IMR-90 (cell line): ENCODE measurements at regions not wholly inside any gene's neighbourhood (a gene's known extent, or its start where the extent isn't known, plus 50 kb on each side); places are given as distances from the start of the nearest gene placed in this dataset.

Source experiments
- CEBPB ChIP-seq: IDR thresholded peaks from 2 replicates; pipeline ENCODE4 v1.6.1; 2012; ENCODE audit warnings: low read depth, low read length, improper control_type of control experiment
- CHD1 ChIP-seq: IDR thresholded peaks from 2 replicates; pipeline ENCODE4 v1.6.1; 2012; ENCODE audit warnings: low read depth, low read length, improper control_type of control experiment
- CTCF ChIP-seq: conservative IDR thresholded peaks from 2 replicates; pipeline ENCODE4 v1.5.1; 2012; ENCODE audit warnings: mild to moderate bottlenecking, low read depth, low read length, improper control_type of control experiment
- ELK1 ChIP-seq: fragments of 150-350 bp; IDR thresholded peaks from 2 replicates; pipeline ENCODE4 v1.6.1; 2016; ENCODE audit warnings: low read depth, mild to moderate bottlenecking, low read length, moderate library complexity, borderline replicate concordance
- FOS ChIP-seq: fragments of 150-350 bp; IDR thresholded peaks from 2 replicates; pipeline ENCODE4 v1.6.1; 2016; ENCODE audit warnings: low read depth, low read length
- MXI1 ChIP-seq: IDR thresholded peaks from 2 replicates; pipeline ENCODE4 v1.6.1; 2012; ENCODE audit warnings: low read depth, mild to moderate bottlenecking, low read length, moderate library complexity, borderline replicate concordance
- POLR2A ChIP-seq: IDR thresholded peaks from 2 replicates; pipeline ENCODE4 v1.6.1; 2012; ENCODE audit warnings: mild to moderate bottlenecking, low read depth, low read length
- RAD21 ChIP-seq: IDR thresholded peaks from 2 replicates; pipeline ENCODE4 v1.6.1; 2012; ENCODE audit warnings: low read length, improper control_type of control experiment
- RFX5 ChIP-seq: IDR thresholded peaks from 2 replicates; pipeline ENCODE4 v1.8.0; 2012; ENCODE audit warnings: low read depth, mild to moderate bottlenecking, low read length, moderate library complexity
- SMC3 ChIP-seq: fragments of 150-350 bp; IDR thresholded peaks from 2 replicates; pipeline ENCODE4 v1.6.1; 2016; ENCODE audit warnings: low read depth, mild to moderate bottlenecking, antibody characterized with exemption, low read length, moderate library complexity
- USF2 ChIP-seq: fragments of 150-350 bp; IDR thresholded peaks from 2 replicates; pipeline ENCODE4 v1.6.1; 2017; ENCODE audit warnings: mild to moderate bottlenecking, antibody characterized with exemption, low read length, low read depth

GRCh38 chr6:139858429-139858828 lies 484.0 kb upstream of the CITED2 start:
- TF ChIP-seq POLR2A, result no peak
- no peak for TF ChIP-seq CEBPB
- no peak for TF ChIP-seq RAD21
- no peak for TF ChIP-seq MXI1
- no peak for TF ChIP-seq CTCF
- no peak for TF ChIP-seq CHD1
- no peak for TF ChIP-seq ELK1
- TF ChIP-seq RFX5, result no peak
- TF ChIP-seq SMC3, result no peak
- no peak for TF ChIP-seq FOS
- TF ChIP-seq USF2, result no peak
